Renal pelvis (tissue), 1 donor: ENCODE measurements at regions not wholly inside any gene's neighbourhood (a gene's known extent, or its start where the extent isn't known, plus 50 kb on each side); places are given as distances from the start of the nearest gene placed in this dataset.
"Not testable (repeated sequence)": the region's sequence is repeated elsewhere in the genome, so short reads cannot be mapped to it uniquely, and the experiment has no call there.

ENCODE experiments used
- DNase-seq: peaks from one replicate; pipeline ENCODE4 v3.0.0-alpha.2; 2013

DNA sequence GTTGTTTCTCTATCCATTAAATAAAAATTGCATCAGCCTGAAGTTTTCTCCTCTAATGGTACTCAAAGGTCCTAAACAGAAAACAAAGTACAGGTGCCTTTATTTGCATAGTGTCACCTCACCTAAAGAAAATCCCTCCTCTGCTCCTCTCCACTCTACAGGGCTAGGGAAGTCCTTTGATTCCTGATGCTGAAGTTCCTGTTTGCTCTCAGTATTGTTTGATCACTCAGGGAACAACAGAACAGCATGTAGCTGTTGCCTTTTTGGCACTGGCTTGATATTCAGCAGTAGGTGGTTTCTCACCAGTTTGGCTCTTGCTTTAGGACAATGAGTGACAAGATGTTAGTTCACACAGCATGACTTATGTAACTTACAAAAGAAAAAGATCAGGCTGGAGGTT is 156.2 kb upstream of the SLC7A11 start:
- DNase-seq, result no peak

DNA sequence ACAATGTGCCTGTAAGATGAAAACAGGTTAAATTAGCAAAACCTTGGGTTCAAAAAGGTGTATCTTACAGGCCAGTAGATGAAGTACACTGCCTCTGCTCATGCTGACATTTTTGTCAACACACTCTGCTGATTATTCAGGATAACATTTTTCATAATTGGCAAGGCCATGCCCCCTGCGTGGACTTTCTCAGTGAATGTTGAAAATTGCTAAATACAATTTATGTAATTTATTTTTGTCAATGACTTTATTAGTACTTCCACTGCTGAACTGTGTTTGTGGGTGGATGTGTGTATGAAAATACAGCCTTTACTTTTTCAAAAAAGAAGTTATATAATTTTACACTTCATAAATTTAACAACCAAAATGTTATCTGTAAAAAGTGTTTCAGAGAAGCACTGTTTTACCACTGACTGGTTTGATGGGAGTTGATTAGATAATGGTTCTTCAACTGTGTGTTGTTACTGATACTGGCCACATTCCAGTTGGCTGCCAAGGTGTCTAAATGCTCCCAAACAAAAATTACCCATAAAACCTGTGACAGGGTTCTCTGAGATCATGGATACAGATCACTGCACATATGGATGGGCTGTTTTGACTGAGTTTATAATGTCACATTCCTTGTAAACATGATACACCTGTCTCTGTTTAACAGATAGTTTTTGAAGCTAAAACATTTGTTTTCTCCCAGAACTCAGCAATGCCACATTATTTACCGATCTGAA is 151.9 kb upstream of the SLC7A11 start:
- DNase-seq, result peak; percentile 38

DNA sequence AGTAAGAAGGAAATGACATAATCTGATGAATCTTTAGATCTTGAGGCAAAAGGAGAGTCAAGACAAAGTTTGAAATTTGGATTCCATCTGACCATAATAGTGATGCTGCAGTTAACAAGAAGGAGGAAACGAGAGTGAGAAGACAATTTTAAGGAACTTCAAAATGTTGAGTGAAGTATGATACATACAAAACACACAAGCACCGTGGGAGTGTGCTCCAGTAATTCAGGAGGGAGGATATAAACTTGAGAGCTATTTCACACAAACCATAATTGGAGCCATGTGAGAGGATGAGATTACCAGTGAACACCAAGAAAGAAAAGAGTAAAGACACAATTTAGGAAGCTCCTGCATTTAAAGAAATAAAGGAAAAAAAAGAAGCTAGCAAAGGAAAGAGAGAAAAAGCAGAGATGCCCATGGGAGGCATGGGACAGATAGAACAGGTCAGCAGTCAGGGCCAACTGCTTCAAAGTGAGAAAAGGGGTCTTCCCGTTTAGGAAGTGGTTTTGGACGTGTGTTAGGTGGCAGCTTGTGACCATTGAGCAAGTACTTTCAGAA is 150.7 kb upstream of the SLC7A11 start:
- DNase-seq, result no peak

DNA sequence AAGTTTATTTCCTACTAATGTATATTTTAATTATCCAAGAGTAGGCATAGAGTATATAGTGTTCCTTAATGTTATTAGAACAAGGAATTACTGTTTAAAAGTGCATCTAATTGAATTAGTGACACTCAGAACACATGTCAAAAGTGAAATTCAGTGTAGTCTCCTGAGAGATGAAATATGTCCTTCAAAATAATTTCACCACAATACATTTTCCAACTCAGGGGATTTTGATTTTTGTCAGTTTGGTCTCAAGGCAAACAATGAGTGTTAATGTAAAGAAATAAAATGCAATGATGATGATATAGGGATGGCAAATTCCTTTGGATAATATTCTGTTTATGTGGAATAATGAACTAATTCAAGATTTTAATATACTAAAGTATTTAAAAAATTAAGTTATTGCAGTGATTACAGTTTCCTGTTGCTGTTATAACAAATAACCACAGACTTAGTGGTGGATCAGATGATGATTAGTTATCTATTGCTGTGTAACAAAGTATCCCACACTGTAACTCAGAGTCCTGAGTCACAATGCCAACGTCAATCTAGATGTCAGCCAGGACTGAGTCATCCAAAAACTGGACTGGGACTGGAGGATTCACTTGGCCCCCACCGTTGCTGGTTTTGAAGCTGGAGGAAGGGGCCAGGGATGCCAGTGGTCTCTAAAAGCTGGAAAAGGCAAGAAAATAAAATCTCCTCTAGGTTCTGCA is 148.0 kb upstream of the SLC7A11 start:
- DNase-seq, result no peak

DNA sequence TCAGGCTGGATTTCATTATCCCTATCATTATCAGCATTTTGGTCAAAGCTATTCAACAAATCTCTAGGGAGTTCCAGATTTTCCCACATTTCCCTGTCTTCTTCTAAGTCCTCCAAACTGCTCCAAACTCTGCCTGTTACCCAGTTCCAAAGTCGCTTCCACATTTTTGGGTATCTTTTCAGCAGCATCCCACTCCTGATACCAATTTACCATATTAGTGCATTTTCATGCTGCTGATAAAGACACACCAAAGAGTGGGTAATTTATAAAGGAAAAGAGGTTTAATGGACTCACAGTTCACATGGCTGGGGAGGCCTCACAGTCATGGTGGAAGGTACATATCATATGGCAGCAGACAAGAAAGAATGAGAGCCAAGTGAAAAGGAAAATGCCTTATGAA is 132.8 kb upstream of the SLC7A11 start:
- DNase-seq, result no peak

DNA sequence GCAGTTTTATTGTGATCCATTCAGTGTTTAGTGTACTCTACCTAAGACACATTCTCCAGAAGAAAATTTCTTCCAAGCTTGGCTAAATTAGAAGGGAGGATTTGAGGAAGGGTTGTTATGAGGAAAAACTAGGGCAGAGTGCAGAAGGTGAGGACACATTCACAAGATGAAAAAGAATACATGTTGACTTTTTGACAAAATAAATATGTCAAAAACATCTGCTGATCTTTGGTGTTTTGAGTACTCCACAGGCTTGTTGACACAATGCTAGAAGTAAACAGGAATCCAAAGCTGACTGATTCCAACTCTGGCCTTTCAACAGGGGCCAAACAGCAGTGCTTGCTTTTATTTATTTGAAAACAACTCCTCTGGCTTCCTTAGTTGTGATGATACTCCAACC is 125.8 kb upstream of the SLC7A11 start:
- DNase-seq, result peak; percentile 7

DNA sequence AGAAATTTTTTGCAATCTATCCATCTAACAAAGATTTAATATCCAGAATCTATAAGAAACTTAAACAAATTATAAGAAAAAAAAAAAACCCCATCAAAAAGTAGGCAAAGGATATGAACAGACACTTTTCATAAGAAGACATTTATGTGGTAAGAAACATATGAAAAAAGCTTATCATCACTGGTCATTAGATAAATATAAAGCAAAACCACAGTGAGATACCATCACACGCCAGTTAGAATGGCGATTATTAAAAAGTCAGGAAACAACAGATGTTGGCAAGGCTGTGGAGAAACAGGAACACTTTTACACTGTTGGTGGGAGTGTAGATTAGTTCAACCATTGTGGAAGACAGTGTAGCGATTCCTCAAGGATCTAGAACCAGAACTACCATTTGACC is 110.3 kb upstream of the SLC7A11 start:
- not testable (repeated sequence) for DNase-seq

DNA sequence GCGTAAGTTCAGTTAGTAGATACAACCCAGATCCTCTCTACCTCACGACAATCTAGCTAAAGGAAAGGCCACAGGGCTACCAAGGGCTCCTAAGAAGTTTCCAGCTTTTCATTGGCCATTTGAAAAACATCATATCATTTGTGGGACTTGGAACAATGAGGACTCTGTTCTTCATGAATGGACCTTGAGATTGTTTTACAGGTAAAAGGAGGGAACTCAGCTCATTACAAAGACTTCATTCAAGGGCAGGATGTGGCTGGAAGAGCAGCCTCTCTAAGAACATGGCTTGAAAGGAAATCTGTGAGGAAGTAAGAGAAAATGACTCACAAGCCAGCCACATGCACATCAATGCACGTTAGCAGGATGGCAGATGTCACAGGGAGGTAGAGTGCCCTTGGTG is 105.9 kb upstream of the SLC7A11 start:
- no peak for DNase-seq

DNA sequence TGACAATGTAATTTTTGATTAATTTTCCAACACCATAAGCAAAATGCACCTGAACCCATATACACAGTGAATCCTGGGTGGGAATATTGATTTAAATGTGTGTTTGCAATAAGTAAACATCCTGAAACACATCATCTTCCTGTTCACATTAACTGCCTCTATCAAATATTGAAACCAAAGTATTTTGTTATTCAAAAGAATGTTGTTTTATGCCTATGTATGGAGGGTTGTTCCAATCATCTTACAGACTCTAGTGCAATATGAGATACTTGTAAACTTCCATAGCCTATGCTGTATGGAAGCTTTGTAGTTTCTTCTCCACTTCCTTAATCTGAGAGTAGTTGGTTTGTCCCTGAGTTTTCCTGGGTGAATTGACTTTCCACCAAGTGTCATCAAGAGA is 105.4 kb upstream of the SLC7A11 start:
- DNase-seq, result no peak

DNA sequence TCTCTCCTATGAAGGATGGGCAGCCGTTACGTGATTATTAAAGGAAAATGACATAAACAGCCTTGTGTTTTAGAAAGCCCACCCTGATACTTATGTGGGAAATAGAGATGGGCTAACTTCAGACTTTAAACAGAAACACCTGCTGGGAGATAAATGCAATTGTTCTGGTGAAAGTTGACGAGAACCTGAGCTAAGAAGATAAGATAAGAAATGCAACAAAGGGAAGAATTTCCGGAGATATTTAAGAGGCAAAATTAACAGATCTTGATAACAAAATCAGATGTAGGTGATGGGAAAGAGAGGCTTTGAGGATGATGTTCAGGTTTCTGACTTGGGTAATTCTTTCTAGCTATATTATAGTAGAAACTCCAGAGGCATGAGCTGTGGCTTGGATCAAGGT is 102.7 kb upstream of the SLC7A11 start:
- no peak for DNase-seq

DNA sequence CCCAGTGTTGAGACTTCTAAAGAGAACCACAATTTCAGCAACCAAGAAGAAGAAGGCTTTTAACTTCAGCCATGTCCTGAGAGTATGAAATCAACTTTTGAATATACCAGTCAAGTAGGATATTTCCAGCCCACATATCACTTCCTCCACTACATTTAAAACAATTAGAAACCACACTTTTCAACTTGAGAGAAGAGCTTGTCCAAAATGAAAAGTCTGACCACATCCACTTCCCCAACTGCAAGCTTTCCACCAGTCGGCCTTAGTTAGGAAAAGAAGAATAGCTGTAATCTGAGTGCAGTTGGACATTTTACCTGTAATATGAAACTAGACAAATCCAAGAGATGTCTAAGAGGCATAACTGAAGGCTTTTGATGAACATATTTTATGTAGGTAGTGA is 101.9 kb upstream of the SLC7A11 start:
- no peak for DNase-seq

DNA sequence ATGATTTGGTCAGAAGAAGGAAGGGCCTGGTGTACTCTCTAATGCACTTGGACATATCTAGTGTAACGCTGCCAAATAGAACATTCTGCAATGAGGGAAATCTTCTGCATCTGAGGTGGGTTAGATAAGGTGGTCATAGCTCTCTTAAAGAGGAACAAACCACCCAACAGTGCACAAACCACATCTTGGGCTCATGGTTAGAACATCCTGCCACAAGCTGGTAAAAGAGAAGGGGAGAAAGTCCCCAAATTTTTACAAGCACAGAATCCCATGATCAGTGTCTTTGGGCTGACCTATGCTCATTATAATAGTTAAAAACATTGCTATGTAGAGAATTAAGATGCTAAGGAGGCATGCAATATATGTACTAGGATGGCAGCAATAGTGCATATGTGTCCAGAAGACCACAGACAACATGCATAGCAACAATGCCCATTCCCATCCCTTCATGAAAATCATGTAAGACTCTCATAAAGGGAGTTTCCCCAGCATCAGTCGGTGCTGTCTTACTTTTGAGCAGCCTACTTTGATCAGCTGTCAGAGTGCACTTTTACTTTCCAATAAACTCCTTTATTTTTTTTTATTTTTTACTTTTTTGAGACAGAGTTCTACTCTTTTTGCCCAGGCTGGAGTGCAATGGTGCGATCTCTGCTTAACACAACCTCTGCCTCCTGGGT is 99.7 kb upstream of the SLC7A11 start:
- no peak for DNase-seq

DNA sequence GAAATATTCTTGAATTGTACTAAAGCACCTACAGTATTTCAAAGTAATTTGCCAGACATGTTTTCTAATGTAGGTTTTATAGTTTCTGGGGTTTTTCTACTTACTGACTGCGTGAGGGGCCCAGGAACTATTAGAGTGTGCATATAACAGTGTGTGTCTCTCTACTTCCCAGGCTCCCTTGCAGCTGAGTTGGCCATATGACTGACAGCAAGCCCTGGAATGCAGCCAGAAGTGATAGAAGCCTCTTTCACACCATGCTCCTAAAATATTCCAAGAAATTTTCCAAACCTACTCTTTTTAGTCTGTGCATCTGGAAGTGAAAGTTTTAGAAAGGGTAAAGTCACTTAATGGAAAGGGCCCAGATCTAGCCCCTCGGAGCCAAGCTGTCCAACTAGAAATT is 96.7 kb upstream of the SLC7A11 start:
- DNase-seq, result no peak

DNA sequence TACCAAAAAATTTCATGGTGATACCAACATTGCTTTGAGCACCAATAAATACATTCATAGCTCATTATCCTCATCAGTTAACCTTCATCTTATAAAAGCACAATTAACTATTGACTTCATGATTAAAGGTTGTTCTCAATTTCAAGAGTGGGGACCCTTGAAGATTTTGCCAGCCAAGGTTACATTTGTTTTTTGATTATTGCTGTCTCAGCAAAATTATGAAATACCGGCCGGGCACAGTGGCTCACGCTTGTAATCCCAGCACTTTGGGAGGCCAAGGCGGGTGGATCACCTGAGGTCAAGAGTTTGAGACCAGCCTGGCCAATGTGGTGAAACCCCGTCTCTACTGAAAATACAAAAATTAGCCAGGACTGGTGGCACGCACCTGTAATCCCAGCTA is 96.1 kb upstream of the SLC7A11 start:
- DNase-seq, result not testable (repeated sequence)

DNA sequence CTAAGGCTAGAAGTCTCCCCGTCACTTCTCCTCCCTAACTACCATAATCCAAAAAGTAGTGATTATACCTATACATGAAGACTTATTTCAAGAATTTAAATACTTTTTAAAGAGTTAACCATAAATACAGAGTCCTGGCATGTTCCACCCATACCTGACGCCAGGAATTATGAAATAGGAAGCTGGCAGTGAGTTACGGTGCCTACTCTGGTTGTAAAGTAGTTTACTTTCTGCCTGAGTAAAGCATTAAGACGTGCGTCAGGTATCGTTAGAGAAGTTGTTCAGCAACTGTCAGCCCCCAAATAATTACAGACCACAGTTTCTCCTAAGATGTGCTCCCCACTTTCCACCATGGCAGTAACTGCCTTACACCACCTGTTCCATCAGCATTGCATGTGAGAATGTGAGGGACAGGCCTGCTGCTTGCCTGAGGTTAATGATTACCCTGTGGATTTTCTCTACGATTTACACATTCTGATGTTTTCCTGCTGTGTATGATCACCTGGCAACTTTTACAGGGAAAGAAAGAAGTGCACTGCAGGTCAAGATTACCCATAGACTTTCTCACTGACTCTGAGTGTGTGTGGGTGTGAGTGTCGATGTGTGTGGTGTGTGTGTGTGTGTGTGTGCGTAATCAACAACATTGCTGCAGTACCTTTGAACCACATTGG is 92.3 kb upstream of the SLC7A11 start:
- DNase-seq, result peak; percentile 54

DNA sequence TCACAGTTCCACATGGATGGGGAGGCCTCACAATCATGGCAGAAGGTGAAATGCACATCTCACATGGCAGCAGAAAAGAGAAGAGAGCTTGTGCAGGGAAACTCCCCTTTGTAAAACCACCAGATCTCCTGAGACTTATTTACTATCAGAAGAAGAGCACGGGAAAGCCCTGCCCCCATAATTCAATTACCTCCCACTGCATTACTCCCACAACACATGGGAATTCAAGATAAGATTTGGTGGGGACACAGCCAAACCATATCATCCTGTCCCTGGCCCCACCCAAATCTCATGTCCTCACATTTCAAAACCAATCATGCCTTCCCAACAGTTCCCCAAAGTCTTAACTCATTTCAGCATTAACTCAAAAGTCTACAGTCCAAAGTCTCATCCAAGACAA is 90.3 kb upstream of the SLC7A11 start:
- DNase-seq, result not testable (repeated sequence)

DNA sequence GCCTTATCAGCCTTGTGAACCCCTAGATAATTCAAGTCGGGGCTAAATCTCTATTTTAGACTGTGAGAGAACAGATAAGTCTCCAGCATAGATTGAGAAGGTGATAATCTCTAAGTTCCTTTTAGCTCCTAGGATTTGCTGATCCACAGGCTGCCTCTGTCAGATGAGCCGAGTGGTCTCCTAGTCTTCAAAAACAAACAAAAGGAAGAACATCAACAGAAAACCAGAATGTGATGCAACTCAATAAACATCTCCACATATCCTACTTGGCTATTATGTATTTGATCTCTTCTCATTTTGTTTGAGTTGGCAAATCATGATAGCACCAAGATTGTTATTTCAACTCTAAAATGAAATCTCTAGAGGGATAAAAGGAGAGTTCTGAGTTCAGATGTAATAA is 88.4 kb upstream of the SLC7A11 start:
- DNase-seq, result no peak

DNA sequence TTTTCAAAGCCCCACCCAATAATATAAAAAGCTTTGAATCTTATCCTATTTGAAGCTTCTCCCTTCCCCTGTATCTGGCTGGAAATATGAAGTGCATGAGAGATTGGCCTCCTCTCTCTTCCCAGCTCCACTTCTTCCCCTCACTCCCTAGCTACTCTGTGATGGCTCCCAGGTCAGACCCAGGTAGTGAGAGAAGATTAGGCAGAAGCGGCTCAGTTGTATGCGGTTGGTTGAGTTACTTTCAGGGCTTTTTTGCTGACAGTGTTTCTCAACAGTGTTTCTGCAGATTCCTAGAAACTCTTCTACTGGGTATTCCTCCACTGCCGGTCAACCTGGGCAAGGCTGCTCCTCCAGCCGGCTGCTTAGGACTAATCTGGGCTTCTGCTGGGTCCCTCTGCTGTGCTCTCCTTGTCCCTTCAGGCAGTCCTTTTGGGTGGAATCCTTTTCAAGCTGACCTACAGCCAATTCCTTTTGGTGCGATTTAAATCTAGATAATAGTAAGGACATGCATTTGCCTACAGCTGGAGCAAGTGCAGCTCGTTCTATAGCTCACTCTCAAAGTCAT is 87.4 kb upstream of the SLC7A11 start:
- no peak for DNase-seq

DNA sequence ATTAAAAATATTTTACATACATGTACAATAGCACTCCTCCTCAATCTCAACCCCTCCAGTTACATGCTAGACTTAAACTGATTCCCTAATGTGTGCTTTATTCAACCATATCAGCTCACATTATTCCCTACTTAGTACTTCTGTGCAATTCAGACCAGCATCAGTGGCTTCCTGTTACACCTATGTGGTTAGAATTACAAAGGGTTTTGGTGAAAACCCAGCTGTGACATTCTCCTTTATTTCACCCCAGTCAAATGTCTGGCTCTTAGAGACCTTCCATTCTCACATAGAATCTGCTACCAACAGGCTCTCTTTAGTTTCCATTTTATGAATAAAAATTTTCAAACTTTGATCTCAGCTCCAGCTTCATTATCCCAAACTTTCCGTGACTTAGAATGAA is 85.2 kb upstream of the SLC7A11 start:
- no peak for DNase-seq

DNA sequence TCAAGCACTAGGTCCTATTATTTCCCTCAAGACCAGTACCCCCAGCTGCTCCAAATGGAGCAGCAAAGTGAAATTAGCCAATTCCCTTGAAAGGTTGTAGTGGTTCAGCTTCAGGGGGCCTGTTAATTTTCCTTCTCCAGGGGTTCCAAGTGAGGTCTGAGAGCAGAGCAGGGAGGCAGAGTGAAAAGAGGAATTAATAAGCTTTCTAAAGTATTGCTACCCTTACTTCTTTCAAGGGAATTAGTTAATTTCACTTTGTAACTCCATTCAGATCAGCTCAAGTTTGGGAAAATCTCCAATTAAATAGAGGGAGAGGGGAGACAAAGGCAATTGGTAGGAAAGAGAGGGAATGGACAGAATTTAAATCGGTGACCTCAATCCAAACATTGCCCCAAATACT is 78.7 kb upstream of the SLC7A11 start:
- no peak for DNase-seq

DNA sequence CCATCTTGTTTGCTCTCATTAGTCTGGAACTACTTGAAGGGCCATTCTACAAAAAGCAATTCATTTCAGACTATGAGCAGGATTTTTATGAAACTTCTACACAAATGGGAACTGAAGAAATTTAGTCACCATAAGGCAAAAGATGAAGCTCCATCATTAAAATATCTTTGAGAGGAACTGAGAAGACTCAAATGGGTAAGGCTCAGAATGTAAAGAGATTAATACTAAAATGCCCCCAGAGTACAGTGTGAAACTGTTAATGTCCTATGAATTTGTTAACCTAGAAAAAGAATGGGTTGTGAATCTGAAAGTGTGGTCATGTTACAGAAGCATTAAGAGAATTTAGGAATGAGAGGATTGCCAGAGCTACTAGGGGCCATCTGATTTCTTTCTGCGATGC is 77.9 kb upstream of the SLC7A11 start:
- DNase-seq, result no peak

DNA sequence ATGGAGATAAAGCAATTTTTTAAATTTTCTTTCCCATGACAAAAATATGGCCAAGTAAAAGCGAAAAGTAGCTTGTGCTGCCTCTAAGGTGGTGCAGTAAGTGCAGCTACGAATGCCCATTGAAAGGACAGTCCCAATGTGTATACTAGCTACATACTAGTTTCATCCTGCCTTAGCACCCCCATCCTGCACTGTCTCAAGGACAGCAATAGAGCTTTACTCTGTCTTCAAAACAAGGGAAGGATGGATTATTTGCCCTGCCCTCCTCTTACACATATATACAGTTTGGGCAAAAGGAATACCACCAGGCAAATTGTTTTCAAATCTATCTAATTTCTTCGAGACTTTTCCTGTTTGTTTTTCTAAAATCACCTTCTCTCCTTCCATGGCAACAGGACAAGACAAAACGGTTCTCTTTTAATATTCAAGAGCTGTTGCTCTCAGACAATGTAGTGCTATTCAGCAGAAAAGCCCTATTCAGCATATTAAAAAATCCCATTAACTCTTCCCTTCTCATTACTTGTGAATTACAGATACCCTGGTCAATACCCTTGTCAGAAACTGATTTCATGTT is 75.1 kb upstream of the SLC7A11 start:
- no peak for DNase-seq
